HG03354 (cell line): ENCODE measurements at regions not wholly inside any gene's neighbourhood (a gene's known extent, or its start where the extent isn't known, plus 50 kb on each side); places are given as distances from the start of the nearest gene placed in this dataset.

ENCODE experiments used
- ATAC-seq: cut with Tn5 transposase; IDR thresholded peaks from one replicate; pipeline ENCODE4 v1.9.1; 2021; ENCODE audit warnings: mild to moderate bottlenecking; ENCODE audit not compliant: unreplicated experiment, poor library complexity, severe bottlenecking

GRCh38 chr2:14385043-14385442, 247.5 kb upstream of the LRATD1 start:
- no peak for ATAC-seq

- ATAC-seq: no peak
These were observed 245.2 kb upstream of the LRATD1 start for GRCh38 chr2:14387332-14387731.

- no peak for ATAC-seq
These were observed 243.8 kb upstream of the LRATD1 start for GRCh38 chr2:14388724-14389123.

DNA sequence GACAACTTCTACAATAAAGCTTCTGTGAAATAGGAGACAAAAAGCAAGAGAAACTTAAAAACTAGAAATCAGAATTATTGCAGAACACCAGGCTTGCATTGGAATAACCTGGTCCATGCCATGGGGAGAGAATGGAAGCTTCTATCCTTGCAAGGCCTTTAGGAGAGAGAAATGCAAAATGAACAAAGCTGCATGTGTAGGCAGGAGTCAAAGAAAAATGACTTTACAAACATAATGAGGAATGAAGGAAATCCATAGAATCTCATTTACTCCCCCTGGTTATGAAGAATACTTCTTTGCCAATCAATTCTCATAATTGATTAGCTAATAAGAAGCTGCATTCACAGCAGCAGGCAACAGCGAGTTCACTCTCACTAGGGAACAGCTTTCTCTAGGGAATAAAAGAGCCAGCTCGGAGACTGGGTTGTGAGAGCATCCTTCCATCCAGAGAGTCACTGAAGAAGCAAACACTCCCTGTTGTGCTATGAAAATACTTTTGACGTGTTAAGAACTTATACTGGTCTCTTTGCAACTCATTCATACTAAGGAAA, 235.9 kb upstream of the LRATD1 start:
- ATAC-seq: no peak

GRCh38 chr2:14398641-14399040, 233.9 kb upstream of the LRATD1 start:
- ATAC-seq: no peak

GRCh38 chr2:14401873-14402272, 230.6 kb upstream of the LRATD1 start:
- ATAC-seq: no peak

- no peak for ATAC-seq
These were observed 223.8 kb upstream of the LRATD1 start for GRCh38 chr2:14408695-14409094.

DNA sequence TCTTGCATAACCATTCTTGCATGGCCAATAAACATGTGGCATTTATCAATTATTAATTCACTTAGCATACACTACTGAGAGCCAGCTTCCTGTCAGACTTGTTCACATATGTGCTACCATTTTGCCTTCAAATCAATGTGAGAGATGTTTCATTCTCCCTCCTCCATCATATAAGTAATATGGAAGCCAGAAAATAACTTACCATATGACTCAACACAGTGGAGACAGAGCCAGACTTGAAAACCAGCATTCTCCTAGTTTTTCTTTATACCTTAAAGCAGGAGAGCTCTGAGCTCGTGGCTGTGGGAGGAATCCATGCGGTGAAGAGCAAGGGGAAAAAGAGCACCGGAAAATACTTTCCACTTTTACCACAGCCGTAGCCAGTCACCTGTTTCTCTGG, 215.0 kb upstream of the LRATD1 start:
- no peak for ATAC-seq

- ATAC-seq: no peak
These were observed 214.4 kb upstream of the LRATD1 start for GRCh38 chr2:14418115-14418514.

- no peak for ATAC-seq
These were observed 211.7 kb upstream of the LRATD1 start for GRCh38 chr2:14420851-14421250.

- no peak for ATAC-seq
These were observed 210.1 kb upstream of the LRATD1 start for GRCh38 chr2:14422426-14422825.

- ATAC-seq: no peak
These were observed 209.2 kb upstream of the LRATD1 start for GRCh38 chr2:14423145-14423906.

GRCh38 chr2:14424478-14425390, 207.8 kb upstream of the LRATD1 start:
- ATAC-seq: peak; percentile 78

GRCh38 chr2:14425869-14426268, 206.6 kb upstream of the LRATD1 start:
- no peak for ATAC-seq

DNA sequence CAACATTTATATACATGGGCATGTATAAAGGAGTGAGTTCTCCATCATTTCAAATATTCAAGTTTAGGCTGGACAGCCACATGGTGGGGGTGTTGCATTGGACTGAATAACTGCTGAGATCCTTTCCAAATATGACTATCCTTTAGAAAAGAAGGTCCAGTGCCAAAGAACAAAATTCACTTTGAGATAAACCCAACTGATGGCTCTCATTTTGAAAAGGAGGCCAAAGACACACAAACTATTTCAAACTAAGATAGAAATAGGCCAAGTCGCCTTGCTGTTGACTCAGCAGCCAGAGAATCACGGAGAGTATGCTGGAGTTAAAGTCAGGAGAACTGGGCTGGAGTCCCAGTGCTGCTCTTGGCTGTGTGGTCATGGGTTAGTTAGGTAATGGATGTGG, 204.5 kb upstream of the LRATD1 start:
- ATAC-seq: no peak

GRCh38 chr2:14433946-14434495, 198.5 kb upstream of the LRATD1 start:
- no peak for ATAC-seq

GRCh38 chr2:14445670-14446069, 186.8 kb upstream of the LRATD1 start:
- ATAC-seq: no peak

DNA sequence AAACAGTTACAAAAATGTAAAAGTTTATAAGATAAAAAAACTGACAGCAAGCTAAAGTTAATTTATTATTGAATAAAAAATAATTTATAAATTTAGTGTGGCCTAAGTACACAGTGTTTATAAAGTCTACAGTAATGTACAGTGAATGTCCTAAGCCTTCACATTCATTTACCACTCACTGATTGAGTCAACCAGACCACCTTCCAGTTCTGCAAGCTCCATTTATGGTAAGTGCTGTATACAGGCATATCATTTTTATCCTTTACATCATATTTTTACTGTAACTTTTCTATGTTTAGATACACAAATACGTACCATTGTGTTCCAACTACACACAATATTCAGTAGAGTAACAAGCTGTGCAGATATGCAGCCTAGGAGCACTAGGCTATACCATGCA, 184.2 kb upstream of the LRATD1 start:
- ATAC-seq: no peak

DNA sequence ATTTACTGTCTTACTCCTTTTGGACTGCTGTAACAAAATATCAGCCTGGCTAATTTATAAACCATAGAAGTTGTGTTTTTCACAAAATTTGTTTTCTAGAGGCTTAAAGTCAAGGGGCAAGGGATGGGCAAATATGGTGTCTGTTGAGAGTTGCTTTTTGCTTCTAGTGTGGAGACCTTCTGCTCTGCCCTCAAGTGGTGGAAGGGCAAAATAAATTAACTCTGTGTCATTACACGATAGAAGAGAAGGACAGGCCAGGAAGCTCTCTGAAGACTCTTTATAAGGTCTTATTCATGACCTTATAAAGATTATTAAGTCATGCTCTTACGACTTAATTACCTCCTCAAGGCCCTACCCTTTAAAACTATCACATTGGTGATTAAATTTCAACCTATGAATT, 181.2 kb upstream of the LRATD1 start:
- no peak for ATAC-seq

DNA sequence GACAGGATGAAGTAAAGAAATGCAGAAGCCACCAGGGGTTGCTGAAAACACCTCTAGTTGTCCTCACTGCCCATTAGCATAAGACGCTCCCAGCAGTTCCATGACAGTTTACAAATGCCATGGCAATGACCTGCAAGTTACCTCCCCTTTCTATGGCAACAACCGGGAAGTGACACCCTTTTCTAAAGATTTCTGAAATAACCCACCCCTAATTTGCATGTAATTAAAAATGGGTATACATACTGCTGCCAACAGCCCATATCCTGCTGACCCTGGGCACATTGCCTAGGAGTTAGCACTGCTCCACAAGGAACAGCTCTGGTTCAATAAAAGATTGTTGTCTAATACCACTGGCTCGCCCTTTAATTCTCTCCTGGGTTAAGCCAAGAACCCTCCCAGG, 178.3 kb upstream of the LRATD1 start:
- ATAC-seq: no peak
